ENCODE measurements at regions not wholly inside any gene's neighbourhood (a gene's known extent, or its start where the extent isn't known, plus 50 kb on each side); places are given as distances from the start of the nearest gene placed in this dataset.
A peak's percentile ranks its signal among the peaks of the same experiment; 100 is the strongest.

DNA sequence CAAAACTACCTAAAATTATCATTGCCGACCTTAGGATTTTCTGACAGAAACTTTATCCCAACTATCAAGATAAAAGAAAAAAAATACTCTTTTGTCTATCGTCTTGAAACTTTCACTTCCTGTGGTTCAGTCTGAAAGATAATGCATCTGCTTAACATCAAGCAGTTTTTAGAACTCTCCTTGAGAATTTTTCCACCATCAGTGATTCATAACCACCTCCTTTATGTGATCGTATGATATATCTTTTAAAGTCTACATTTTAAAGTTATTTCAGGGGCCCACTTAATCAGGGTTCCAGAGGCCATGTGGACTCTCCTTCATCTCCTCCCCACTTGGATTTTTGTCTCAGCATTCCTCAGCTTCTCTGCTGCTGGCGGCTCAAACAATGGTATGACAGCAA lies 272.8 kb upstream of the TENM3 start:
- DNase-seq, result no peak

DNA sequence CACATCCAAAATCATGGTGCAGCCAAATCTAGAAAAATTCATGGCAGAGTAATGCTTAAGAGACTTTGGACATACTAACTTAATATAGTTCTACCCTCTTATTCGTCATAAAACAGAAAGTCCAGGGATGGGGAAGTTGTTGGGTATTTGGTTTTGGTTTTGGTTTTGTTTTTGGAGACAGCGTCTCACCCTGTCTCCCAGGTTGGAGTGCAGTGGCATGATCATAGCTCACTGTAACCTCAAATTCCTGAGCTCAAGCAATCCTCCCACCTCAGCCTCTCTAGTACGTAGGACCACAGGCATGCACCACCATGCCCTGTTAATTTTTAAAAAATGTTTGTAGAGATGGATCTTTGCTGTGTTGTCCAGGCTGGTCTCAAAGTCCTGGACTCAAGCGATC lies 271.8 kb upstream of the TENM3 start:
- no peak for DNase-seq

DNA sequence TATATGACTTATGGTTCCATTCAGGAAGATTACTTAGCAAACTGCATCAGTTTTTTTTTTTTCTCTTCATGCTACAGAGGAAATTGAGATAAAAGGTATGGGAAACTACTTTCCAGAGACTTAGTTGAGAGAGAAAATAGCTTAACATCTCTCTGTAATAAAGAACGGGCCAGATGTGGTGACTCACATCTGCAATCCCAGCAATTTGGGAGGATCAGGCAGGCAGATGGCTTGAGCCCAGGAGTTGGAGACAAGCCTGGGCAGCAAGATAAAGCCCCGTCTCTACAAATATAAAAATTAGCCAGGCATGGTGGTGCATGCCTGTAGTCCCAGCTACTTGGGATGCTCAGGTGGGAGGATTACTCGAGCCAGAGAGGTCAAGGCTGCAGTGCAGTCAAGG lies 271.2 kb upstream of the TENM3 start:
- DNase-seq, result no peak

DNA sequence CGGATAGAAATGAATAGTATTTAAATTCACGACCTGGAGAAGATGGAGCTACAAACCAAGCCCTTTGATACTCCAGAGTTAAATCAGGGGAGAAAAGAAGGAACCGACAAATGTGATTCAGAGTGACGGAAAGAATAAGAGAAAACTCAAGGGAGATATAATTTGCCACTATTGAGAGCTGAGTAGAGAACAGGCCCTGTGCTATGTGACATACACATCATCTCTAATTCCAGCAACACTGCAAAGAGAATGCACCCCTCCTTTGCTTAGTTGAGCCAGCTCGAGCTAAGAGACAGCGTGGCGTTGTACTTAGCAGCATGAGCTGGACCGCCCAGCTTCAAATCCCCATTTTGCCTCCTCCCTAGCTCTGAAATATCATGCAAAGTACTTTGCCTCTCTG lies 266.4 kb upstream of the TENM3 start:
- DNase-seq, result no peak

DNA sequence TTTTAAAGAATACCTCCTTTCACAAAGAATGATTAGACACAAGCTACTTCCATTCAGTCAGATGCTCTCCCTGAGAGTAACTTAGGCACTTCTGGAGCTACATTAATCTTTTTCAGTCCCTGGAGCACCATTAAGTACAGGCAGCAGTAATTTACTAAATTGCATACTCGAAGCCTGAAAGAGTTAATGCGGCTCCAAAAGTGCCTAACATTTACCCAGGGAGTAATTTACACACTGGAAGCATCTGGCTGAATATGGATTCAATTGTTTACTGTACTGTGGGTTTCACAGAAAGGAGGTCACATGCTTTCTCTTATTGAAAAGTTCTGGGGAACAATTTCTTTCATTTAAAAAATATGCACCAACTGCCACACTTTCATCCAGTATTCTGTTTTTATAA lies 260.8 kb upstream of the TENM3 start:
- DNase-seq, result no peak

DNA sequence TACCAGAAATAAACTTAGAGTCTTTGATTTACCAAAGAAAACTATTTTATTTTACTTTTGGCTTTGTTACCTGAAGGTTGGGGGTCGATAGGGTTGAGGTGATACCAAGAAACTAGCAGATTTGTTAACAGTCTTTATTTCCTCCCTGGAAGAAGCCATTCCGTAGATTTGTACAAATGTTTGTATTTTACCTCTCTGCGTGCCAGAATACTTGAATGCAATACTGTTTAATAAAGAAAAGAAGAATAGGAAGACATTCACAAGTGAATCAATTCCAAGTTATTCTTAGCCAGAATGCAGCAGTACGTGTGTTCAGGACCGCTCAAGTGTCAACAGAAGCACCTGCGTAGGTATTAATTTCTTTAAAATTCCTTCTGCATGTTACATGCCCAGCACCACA lies 260.3 kb upstream of the TENM3 start:
- DNase-seq, result no peak

DNA sequence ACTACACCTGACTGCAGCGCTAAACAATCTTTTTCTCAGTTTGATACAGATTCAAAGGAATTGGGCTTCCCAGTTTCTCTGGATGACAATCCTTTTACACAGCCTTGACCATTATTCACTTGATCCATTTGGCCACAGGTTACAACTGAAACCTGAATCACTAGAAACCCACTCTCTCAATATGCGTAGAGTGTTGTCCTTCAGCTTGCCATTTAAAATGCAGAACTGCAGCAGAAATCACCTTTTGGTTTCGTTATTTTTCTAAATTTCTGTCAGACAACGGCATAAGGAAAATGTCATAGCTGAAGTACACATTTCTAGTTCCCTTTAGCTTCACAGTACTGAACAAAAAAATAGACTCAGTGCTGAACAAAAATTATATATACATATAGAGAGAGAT lies 255.8 kb upstream of the TENM3 start:
- DNase-seq, result no peak

- DNase-seq, result no peak
These were observed 254.1 kb upstream of the TENM3 start for GRCh38 chr4:181989071-181989470.

- no peak for DNase-seq
These were observed 251.7 kb upstream of the TENM3 start for GRCh38 chr4:181991369-181992108.

GRCh38 chr4:181998398-181999295 lies 244.6 kb upstream of the TENM3 start:
- no peak for DNase-seq

DNA sequence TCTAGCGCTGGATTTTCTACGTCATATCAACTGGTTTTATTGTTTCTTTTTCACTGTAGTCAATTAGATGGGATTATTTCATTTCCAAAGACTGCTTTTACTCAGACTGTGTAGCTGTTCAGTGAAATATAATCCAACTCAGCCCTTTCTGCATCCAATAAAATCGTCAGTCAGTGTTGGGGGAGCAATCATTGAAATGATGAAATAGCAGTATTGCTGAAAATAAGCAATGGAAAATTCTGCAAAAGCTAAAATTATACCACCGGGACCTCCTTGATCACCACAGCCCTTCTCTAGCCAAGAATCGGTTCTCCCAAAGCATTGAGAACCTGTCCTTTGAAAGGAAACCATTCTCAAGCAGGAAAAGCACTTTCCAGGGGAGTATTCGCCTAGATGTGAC lies 243.1 kb upstream of the TENM3 start:
- no peak for DNase-seq

DNA sequence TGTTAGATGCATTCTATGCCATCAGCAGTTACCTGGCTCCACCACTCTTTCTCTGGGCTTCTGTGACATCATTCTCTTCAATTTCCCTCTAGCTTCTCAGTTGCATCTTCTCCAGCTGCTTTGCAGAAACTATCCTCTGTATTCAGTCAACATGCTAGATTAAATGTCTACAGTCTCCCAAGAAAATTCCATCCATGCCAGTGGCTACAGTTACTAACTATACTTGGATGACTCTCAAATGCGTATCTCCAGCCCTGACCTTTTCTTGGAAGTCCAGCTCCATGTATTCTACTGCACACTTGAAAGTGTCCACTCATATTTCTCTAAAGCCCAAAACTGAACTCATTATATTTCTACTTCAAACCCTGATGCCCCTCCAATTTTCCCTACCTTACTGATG lies 232.3 kb upstream of the TENM3 start:
- no peak for DNase-seq

- no peak for DNase-seq
These were observed 229.0 kb upstream of the TENM3 start for GRCh38 chr4:182014164-182014563.

GRCh38 chr4:182015014-182015413 lies 228.2 kb upstream of the TENM3 start:
- DNase-seq, result no peak

- DNase-seq, result no peak
These were observed 227.3 kb upstream of the TENM3 start for GRCh38 chr4:182015893-182016292.

DNA sequence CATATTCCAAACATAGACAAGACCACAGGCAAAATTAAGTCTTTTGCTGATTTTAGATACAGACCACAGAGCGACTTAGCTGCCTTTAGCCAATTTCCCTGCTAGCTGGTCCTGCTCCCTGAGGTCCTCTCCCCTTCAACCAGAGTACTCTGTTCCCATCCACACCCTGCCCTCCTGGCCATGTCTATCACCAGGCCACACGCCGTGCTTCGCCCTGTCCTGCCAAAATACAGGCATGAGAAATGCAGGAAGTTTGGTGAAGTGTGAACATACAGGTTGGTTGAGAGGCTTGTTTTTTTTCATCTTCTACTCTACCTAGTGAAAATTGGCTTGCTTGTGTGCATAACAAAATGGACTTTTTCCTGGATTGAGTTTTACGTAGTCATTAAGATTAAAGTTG lies 226.2 kb upstream of the TENM3 start:
- DNase-seq, result no peak

- DNase-seq, result no peak
These were observed 224.5 kb upstream of the TENM3 start for GRCh38 chr4:182018691-182019090.

- DNase-seq, result peak; percentile 54
These were observed 224.0 kb upstream of the TENM3 start for GRCh38 chr4:182019148-182019652.

DNA sequence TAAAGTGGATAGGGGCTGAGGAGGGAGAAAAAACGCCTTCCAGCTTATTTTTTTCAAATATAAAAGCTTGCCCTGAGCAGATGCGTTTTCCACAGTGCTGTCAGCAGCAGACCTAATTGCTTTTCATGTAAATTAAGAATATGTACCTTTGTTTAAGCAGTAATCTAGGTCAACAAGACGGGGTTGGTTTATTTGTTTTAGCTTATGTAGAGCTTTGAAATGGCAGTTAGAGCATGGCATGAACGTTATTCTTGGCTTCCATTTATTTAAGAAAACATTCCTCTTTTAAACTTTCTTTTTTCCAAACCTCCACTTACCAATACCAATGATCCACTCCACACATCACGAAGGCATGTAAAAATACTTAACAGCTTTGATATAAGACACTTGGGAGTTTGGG lies 220.3 kb upstream of the TENM3 start:
- DNase-seq, result no peak

DNA sequence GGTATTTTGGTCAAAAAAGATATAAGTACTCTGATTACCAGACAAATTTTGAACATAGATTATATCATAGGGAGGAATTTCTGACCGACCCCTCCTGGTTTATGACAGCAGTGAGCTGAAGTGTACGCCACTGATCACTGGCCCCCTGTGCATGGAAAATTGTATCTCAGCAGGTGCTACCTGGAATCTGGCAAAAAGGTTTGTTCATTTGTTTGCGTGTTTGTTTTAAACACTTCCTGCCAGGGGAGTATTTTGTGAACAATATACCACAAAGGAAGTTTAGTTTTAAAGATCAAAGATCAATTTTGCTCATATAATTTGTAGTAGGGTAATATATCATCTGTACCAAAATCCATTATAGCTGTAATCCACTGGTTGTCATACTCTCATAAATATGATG lies 219.7 kb upstream of the TENM3 start:
- DNase-seq, result no peak

DNA sequence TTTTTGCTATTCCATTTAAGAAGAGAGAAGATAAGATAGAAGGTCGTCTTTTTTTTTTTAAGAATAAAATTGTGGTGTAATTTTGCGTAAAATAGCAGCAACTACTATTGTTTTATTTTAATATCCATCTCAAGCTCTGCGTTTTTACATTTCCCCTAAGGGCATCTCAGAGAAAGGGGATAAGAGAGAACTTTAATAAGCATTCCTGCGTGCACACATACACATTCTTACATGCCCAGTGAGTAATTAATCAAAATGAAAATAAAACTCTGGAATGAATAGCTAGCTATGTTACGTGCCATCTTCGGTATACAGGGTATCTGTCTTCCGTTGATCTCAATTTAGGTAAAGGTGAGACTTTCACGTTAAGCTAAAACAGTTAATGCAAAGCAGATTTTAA lies 200.3 kb upstream of the TENM3 start:
- DNase-seq, result no peak

GRCh38 chr4:182048871-182049270 lies 194.3 kb upstream of the TENM3 start:
- no peak for DNase-seq

GRCh38 chr4:182056866-182057265 lies 186.3 kb upstream of the TENM3 start:
- no peak for DNase-seq

- no peak for DNase-seq
These were observed 180.7 kb upstream of the TENM3 start for GRCh38 chr4:182062458-182062857.
